ENCODE measurements at regions not wholly inside any gene's neighbourhood (a gene's known extent, or its start where the extent isn't known, plus 50 kb on each side); places are given as distances from the start of the nearest gene placed in this dataset.

- no peak overlapping the region for H3K27ac Mint-ChIP-seq
- H3K4me3 Mint-ChIP-seq, result no peak overlapping the region
- H3K9me3 Mint-ChIP-seq, result peaks cover 16% of the 10 kb centered on the region
- H3K36me3 Mint-ChIP-seq (ENCODE audit: low read depth), result no peaks in the 10 kb centered on the region
- H3K4me1 Mint-ChIP-seq, result no peaks in the 10 kb centered on the region
- no peaks in the 10 kb centered on the region for H3K27me3 Mint-ChIP-seq
- ATAC-seq (replicated peaks), result no peak
Measured at GRCh38 chr6:23367311-23367710, 758.7 kb upstream of the NRSN1 start.

GRCh38 chr6:23368557-23368956 lies 757.5 kb upstream of the NRSN1 start:
- H3K27me3 Mint-ChIP-seq, result no peaks in the 10 kb centered on the region
- H3K36me3 Mint-ChIP-seq (ENCODE audit: low read depth), result no peaks in the 10 kb centered on the region
- ATAC-seq (replicated peaks), result no peak
- H3K27ac Mint-ChIP-seq, result no peak overlapping the region
- no peaks in the 10 kb centered on the region for H3K4me1 Mint-ChIP-seq
- no peak overlapping the region for H3K4me3 Mint-ChIP-seq
- peaks cover 15% of the 10 kb centered on the region for H3K9me3 Mint-ChIP-seq

DNA sequence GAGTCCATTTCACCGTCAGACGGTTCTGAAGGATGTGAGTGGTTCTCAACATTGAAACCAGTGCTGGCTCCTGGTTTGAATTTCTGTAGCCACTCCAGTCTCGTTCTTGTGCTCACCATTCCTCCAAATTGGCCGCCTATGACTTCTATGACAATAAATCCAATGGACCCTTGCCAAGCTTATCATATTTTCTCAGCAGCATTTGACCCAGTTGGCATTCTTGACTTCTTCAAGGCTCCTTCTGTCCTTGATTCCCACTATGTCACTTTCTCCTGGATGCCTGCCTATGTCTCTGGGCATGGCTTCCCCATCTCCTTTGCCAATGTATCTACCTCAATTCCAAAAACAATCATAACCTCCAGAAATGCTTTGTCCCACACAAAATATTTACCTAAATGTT lies 756.0 kb upstream of the NRSN1 start:
- Mint-ChIP-seq H3K4me3 (no peak overlapping the region), H3K27me3 (no peaks in the 10 kb centered on the region), H3K9me3 (peaks cover 12% of the 10 kb centered on the region), H3K4me1 (no peaks in the 10 kb centered on the region), H3K27ac (no peak overlapping the region), H3K36me3 (ENCODE audit: low read depth) (no peaks in the 10 kb centered on the region)
- ATAC-seq (replicated peaks), result no peak

GRCh38 chr6:23371132-23371915 lies 754.7 kb upstream of the NRSN1 start:
- no peaks in the 10 kb centered on the region for H3K36me3 Mint-ChIP-seq (ENCODE audit: low read depth)
- H3K27me3 Mint-ChIP-seq, result no peaks in the 10 kb centered on the region
- no peak for ATAC-seq (replicated peaks)
- H3K9me3 Mint-ChIP-seq, result peaks cover 9% of the 10 kb centered on the region
- no peak overlapping the region for H3K4me3 Mint-ChIP-seq
- no peak overlapping the region for H3K27ac Mint-ChIP-seq
- H3K4me1 Mint-ChIP-seq, result no peaks in the 10 kb centered on the region

DNA sequence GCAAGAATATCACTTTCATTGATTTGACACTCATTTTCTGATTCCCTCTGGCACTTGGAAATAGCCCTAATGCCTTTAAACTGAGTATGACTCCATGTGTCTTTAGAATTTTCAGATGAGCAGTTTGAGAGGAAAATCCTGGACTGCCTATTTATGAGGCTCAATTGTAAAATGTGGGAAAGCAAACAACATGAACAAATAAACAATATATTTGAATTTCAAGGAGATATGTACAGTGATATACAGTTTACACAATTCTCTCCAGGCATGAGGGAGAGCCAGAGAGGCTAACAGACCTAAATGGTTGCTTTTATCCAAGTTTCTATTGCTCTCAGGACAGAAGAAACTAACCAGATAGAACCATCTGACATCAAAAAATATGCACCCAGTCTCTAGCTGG lies 748.2 kb upstream of the NRSN1 start:
- ATAC-seq (replicated peaks), result no peak
- Mint-ChIP-seq H3K27me3 (no peaks in the 10 kb centered on the region), H3K4me3 (no peak overlapping the region), H3K9me3 (no peaks in the 10 kb centered on the region), H3K27ac (no peak overlapping the region), H3K36me3 (ENCODE audit: low read depth) (no peaks in the 10 kb centered on the region), H3K4me1 (no peaks in the 10 kb centered on the region)

- ATAC-seq (replicated peaks), result no peak
- Mint-ChIP-seq H3K9me3 (no peaks in the 10 kb centered on the region), H3K27ac (no peak overlapping the region), H3K4me1 (no peaks in the 10 kb centered on the region), H3K4me3 (no peak overlapping the region), H3K27me3 (no peaks in the 10 kb centered on the region), H3K36me3 (ENCODE audit: low read depth) (no peaks in the 10 kb centered on the region)
Measured at GRCh38 chr6:23380465-23380864, 745.5 kb upstream of the NRSN1 start.

GRCh38 chr6:23388086-23388783 lies 737.8 kb upstream of the NRSN1 start:
- no peak overlapping the region for H3K4me3 Mint-ChIP-seq
- no peaks in the 10 kb centered on the region for H3K27me3 Mint-ChIP-seq
- no peak overlapping the region for H3K27ac Mint-ChIP-seq
- no peak for ATAC-seq (replicated peaks)
- no peaks in the 10 kb centered on the region for H3K36me3 Mint-ChIP-seq (ENCODE audit: low read depth)
- H3K4me1 Mint-ChIP-seq, result no peaks in the 10 kb centered on the region
- H3K9me3 Mint-ChIP-seq, result no peaks in the 10 kb centered on the region

GRCh38 chr6:23389386-23389785 lies 736.6 kb upstream of the NRSN1 start:
- ATAC-seq (replicated peaks), result no peak
- Mint-ChIP-seq H3K9me3 (no peaks in the 10 kb centered on the region), H3K27ac (no peak overlapping the region), H3K27me3 (no peaks in the 10 kb centered on the region), H3K4me1 (no peaks in the 10 kb centered on the region), H3K36me3 (ENCODE audit: low read depth) (no peaks in the 10 kb centered on the region), H3K4me3 (no peak overlapping the region)

DNA sequence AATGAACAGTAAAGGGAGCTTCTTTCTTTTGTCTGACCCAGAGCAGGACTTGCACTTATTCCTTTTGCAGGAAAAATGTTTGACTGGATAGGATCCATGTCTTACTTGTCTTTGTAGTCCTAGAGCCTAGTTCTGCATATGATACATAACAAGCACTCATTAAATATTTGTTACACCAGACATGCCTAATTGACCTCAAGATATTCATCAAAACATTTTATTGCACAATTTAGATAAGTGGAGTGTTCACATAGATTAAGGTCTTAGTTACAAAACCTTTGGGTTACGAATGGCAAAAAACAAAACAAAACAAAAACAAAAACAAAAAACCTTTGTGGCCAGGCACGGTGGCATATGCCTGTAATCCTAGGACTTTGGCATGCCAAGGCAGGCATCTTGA lies 735.8 kb upstream of the NRSN1 start:
- no peak for ATAC-seq (replicated peaks)

GRCh38 chr6:23394681-23395080 lies 731.3 kb upstream of the NRSN1 start:
- Mint-ChIP-seq H3K27ac (no peak overlapping the region), H3K4me3 (no peak overlapping the region), H3K36me3 (ENCODE audit: low read depth) (no peaks in the 10 kb centered on the region), H3K27me3 (no peaks in the 10 kb centered on the region), H3K4me1 (no peaks in the 10 kb centered on the region), H3K9me3 (no peaks in the 10 kb centered on the region)
- no peak for ATAC-seq (replicated peaks)

More for the DNA sequence above, 735.8 kb upstream of the NRSN1 start:
- H3K27ac Mint-ChIP-seq, result no peak overlapping the region
- H3K36me3 Mint-ChIP-seq (ENCODE audit: low read depth), result no peaks in the 10 kb centered on the region
- H3K27me3 Mint-ChIP-seq, result no peaks in the 10 kb centered on the region
- H3K4me1 Mint-ChIP-seq, result no peaks in the 10 kb centered on the region
- no peaks in the 10 kb centered on the region for H3K9me3 Mint-ChIP-seq
- H3K4me3 Mint-ChIP-seq, result no peak overlapping the region

GRCh38 chr6:23395381-23395780 lies 730.6 kb upstream of the NRSN1 start:
- Mint-ChIP-seq H3K4me3 (no peak overlapping the region), H3K9me3 (no peaks in the 10 kb centered on the region), H3K27me3 (no peaks in the 10 kb centered on the region), H3K36me3 (ENCODE audit: low read depth) (no peaks in the 10 kb centered on the region), H3K27ac (no peak overlapping the region), H3K4me1 (no peaks in the 10 kb centered on the region)
- ATAC-seq (replicated peaks), result no peak

DNA sequence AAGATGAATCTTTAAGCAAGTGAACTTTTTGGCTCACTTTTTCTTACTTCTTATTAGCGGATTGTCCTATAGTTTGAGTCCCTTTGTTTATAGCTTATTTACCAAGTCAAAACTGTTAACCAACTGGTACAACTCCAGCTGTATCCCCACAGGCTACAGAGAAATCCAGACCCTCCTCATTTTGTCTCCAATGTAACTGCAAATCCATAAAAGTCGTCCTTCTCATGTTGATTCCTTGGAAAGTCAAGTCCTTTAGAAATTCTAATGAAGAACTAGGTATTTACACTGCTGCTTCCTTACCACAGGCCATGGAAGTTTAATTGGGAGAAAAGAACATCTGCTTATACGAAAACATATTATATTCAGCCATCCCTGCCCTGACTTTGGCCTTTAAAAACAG lies 729.1 kb upstream of the NRSN1 start:
- Mint-ChIP-seq H3K9me3 (peaks cover 5% of the 10 kb centered on the region), H3K4me3 (no peak overlapping the region), H3K27me3 (no peaks in the 10 kb centered on the region), H3K36me3 (ENCODE audit: low read depth) (no peaks in the 10 kb centered on the region), H3K27ac (no peak overlapping the region), H3K4me1 (no peaks in the 10 kb centered on the region)
- ATAC-seq (replicated peaks), result no peak

GRCh38 chr6:23403460-23403859 lies 722.6 kb upstream of the NRSN1 start:
- no peak for ATAC-seq (replicated peaks)
- H3K4me1 Mint-ChIP-seq, result no peaks in the 10 kb centered on the region

DNA sequence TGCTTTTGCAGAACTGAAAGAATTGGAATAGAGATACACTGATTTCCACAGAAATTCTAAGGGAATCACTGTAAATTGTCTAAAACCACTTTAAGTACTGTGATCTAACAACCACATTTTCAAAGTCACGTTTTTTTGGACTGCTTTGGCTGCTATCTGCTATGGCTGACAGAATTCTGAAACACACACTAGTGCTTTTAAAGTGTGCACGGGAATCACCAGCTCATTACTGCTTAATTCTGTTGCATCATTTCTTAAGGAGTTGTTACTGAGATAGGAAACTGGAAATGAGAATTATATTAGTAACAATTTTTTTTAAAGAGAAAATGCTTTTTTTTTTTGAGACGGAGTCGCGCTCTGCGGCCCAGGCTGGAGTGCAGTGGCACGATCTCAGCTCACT lies 716.5 kb upstream of the NRSN1 start:
- no peak for ATAC-seq (replicated peaks)
- no peaks in the 10 kb centered on the region for H3K36me3 Mint-ChIP-seq (ENCODE audit: low read depth)
- H3K4me3 Mint-ChIP-seq, result no peak overlapping the region
- H3K27ac Mint-ChIP-seq, result no peak overlapping the region
- H3K9me3 Mint-ChIP-seq, result peaks cover 15% of the 10 kb centered on the region
- H3K4me1 Mint-ChIP-seq, result no peaks in the 10 kb centered on the region
- H3K27me3 Mint-ChIP-seq, result no peaks in the 10 kb centered on the region

More at GRCh38 chr6:23403460-23403859, 722.6 kb upstream of the NRSN1 start:
- Mint-ChIP-seq H3K27me3 (no peaks in the 10 kb centered on the region), H3K36me3 (ENCODE audit: low read depth) (no peaks in the 10 kb centered on the region), H3K9me3 (peaks cover 10% of the 10 kb centered on the region), H3K27ac (no peak overlapping the region), H3K4me3 (no peak overlapping the region)

- Mint-ChIP-seq H3K4me3 (no peak overlapping the region), H3K4me1 (no peaks in the 10 kb centered on the region), H3K27ac (no peak overlapping the region), H3K27me3 (no peaks in the 10 kb centered on the region), H3K36me3 (ENCODE audit: low read depth) (no peaks in the 10 kb centered on the region), H3K9me3 (peaks cover 15% of the 10 kb centered on the region)
- ATAC-seq (replicated peaks), result no peak
Measured at GRCh38 chr6:23410439-23410838, 715.6 kb upstream of the NRSN1 start.

All from activated T-helper 17 cell treated with anti-CD3 and anti-CD28 coated beads, Interleukin-2, amount 50 U/mL, for 72 hours (primary cell).